NCI-H82 (cell line): ENCODE measurements at regions not wholly inside any gene's neighbourhood (a gene's known extent, or its start where the extent isn't known, plus 50 kb on each side); places are given as distances from the start of the nearest gene placed in this dataset.

Experiments
- DNase-seq: peaks from one replicate; lab custom pipeline; 2025; lab: John Stamatoyannopoulos, UW

DNA sequence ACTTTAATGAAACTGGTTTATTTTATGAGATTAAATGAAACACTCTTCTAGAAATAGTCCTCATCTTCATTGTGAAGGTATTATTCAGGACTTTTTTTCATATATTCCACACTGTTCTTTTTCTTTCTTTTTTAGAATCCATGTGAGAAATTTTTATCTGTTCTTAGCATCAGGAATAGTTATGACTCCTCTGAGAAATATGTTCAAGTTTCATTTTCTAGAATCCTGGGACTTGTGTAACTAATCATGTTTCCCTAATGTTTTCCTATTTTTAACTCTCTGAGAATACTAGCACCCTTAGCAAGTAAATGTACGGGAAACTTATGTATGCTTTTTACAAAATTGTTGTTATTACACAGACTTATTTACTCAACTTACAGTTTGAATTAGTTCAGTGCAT lies 407.8 kb downstream of the CBLN4 start:
- no peak for DNase-seq

DNA sequence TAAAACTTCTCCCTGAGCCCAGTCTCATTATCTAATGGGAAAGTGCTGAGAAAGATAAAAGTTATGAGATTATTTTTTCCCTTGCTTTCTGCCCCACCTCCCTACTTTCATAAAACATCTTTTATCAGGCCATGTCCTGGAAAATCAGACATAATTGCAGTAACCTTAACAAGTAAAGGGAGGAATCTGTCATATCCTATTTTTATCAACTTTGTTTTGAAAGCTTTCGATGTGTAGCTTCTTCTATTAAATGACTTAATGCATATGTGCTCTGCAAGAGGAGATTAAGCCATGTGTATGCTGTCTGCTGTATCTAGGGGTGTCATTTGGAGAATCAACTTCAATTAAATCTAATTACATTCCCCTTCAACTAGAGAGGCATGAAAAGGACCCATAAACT lies 408.9 kb downstream of the CBLN4 start:
- peak; percentile 35 for DNase-seq

DNA sequence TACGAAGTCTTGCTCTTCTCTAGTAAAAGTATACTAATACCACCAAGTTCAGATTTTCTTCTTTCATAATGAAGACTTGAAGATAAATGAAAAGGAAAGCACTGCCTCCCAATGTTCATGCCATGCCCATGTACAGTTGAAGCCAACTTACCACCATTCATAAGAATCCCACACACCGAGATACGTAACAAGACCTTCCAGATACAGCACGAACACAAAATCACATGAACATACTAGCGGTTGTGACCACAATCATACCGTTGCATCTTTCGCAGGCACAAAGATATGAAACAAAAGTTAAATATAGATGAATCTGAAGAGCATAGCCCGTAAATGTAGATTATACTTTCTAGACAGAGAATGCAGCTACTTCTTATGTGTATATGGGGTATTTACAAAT lies 412.5 kb downstream of the CBLN4 start:
- DNase-seq: no peak

DNA sequence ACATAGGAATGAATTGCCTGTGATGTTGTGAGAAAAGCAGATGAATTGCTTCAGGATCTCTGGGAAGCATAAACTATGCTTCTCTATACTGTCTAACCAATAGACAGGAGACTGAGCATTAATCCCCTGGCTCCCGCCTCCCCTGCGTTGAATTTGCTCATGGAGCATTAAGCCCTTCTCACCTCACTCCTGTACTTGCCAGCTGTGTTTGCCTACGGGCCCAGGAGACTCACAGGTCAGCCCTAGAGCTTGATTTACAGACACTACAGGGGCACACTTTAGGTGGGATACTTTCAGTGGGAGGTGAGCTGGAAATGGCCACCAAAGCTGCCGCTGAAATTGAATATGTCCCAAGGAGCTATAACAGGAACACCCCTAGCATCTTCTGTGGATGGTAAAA lies 418.7 kb downstream of the CBLN4 start:
- DNase-seq: peak; percentile 88

DNA sequence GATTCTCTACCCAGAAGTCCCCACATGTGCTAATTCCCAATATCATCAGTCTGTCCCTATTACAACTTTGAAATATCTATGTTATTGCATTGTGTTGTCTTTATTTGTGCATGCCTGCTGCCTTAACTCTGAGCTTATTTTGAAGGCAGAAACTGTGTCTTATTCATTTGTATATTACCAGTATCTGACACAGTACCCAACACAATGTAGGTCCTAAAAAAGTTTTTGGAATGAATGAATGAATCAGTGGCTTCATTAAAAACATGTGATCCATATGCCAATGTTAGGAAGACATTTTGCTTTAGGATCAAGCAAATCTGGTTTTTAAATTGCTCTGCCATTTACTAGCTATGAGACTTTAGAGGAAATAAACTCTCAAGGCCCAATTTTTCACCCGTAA lies 420.4 kb downstream of the CBLN4 start:
- no peak for DNase-seq

DNA sequence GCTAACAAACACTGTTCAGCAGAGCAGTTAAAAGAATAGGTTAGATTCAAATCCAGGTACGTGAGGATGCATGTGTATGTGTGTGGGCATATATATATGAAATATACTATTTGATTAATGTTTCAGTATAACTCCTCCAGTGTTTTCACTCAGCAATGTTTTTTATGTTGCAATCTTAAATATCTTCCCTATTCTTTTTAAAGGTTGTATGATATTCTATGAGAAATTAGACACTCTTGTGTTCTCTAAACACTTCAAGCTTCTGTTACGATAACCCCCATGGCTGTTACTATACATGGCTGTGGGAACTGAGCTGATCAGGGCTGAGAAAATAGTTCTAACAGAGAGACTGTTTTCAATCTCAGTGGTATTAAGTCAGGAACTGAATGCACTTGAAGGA lies 421.0 kb downstream of the CBLN4 start:
- no peak for DNase-seq

DNA sequence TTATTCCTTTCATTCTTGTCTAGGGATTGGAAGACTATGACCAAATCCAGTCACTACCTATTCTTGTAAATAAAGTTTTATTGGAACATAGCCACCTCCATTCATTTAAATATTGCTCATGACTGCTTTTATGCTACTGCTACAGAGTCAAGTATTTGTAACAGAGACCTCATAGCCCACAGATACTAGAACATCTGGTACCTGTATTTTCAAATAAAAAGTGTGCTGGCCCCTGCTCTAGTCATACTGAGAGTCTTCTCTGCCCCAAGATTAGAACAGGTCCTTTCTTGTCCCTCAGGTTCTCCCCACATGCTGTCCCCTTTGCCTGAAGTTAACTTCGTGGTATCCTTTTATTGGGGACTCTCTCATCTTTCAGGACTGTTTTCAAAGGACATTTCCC lies 422.3 kb downstream of the CBLN4 start:
- no peak for DNase-seq

DNA sequence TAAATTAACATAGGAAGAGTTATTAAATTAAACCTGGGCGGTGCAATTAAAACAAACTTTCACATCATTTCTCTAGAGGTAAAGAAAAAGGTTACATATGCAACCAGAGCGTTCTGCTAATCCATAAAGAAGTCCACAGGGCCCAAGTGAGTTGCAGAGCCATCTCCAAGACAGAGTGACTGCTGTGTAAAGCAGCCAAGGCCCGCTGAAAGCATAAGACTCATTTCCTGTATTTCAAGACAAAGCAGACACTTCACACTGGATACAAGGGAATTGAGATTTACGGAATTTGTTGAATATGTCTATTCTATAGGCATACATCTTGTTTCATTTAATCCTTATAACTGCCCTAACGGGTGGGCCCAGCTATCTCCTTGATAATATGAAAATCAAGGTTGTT lies 422.8 kb downstream of the CBLN4 start:
- DNase-seq: no peak

DNA sequence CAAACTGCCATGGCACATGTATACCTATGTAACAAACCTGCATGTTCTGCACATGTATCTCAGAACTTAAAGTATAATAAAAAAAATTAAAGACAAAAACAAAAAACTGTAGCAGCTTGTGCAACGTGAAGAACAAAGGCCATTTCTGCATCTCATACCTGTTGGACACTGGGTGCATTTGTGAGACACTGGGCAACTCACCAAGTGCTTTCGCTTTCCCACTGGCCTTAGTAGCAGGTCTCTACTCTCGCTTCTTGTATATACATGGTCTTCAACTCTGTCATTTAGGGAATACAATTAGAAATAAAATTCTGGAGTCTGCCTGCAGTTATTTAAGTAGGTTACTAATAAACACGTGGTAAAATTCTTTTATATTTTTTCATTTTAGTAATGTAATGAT lies 423.8 kb downstream of the CBLN4 start:
- DNase-seq: no peak

DNA sequence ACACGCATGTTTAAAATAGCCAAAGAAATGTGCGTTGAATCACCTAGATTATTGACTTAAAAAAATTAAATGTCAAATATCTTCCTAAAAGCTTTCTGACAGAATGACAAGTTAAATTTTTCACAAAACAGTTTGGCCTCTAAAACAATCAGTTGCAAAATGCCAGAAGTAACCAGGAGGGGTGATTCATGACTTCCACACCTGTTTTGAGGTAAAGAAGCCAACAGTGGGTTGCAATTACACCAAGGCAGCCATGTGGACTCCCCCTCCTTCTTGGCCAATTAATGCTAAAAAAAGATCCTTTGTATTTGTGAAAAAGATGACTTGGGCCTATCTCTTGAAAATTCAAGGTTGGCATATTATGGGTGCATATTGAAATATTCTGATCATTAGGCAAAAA lies 424.8 kb downstream of the CBLN4 start:
- no peak for DNase-seq

DNA sequence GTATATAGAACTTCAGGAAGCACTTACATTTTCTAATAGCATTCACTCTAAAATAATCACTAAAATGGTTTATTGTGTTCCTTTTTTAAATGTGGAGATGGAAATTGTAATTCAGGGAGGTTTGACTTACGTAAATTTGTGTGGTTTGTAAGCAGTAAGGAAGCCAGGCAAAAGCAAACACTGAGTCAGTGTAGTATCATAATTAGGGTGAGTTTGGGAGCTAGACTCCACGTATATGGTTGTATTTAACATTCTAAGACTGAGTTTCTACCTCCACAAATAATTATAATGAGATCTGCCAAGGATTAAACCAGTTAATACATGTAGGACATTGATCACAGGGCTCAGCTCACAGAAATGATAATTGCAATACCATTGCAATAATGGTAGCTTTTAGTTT lies 425.5 kb downstream of the CBLN4 start:
- DNase-seq: peak; percentile 28

DNA sequence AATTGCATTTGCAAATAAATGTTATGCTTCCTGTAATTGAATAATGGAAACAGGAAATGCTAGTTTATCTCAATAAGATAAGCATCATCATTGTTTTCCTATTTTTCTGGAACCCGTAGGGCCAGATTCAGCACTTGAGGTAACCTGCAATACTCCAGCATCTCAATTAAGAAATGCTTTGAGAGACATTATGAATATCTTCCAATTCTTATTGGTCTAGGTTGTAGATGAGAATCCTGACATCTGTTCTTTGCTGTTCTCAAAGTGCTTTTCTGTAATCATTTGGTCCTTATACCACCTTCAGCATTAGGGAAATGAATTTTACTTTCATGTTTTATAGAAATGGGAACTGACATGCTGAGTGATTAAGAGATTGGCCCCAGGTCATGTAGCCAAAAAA lies 428.3 kb downstream of the CBLN4 start:
- DNase-seq: no peak

DNA sequence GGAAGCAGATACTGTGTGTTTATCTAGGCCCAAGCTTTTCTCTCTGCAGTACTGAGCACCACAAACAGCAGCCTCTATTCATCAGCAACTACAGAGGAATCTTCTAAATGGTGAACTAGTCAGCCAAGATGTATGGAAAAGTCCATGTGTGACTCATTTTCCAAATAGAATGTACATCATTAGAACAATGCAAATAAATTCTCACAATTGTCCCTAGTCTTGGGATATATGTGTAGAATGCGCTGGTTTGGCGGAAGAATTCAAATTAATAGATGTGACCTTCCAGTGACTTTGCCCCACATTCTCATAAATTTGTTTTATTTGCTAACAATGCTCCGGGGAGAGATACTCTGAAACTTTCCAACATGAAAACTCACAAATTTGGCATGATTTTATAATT lies 436.2 kb downstream of the CBLN4 start:
- DNase-seq: no peak

DNA sequence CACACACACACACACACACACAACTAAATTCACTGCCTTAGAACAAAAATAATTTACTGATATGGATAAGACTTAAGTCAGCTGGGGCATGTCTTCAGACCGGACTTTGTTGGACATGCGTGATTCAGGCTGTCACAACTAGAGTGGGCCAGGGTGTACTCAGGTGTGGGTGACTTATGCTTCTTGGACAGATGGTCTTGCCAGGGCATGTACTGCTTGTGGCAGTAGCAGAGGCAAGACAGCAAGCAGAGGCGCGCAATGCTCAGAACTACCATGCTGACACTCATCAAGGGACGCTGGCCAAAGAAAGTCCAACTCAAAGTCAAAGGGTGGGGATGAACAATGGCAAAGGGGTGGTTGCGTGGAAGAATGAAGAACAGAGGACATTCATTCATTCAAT lies 437.5 kb downstream of the CBLN4 start:
- no peak for DNase-seq

DNA sequence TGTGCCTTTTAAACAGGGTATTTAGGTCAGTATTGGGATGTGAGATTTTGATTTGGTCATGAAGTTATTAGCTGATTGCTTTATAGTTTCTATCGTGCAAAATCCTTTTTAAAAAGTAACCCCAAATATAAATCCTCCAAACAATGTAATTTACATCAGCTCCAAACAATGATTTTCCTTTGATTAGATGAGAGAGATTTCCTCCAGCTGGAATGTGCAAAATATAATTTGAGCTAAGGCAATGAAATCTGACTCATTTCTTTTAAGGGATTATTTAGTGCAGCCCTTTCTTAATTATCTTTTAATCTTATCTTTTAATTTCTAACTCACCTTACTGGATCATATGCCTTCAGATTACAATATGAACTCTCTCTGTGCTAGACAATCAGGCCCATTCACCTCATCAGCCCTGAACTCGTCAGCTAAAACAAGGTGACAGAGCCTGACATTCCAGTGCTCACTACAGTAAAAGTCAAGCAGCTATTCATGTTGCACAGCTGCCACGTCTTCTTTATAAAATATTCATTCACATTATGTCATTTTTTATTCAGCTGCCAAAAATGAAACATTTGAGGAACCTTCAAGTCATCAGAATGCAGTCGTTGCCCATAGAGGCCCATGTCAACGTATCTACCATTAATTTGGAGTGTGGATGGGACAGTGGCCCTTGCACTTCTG lies 440.1 kb downstream of the CBLN4 start:
- no peak for DNase-seq

DNA sequence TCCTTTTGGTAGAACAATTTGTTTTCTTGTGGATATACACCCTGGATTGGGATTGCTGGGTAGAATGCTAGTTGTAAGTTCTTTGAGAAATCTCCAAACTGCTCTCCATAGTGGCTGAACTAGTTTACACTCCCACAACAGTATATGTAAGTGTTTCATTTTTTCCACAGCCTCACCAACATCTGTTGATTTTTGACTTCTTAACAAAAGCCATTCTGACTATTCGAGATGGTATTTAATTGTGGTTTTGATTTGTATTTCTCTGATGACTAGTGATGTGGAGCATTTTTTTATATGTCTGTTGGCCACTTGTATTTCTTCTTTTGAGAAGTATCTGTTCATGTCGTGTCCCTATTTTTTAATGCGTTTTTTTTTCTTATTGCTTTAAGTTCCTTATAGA lies 444.1 kb downstream of the CBLN4 start:
- no peak for DNase-seq

DNA sequence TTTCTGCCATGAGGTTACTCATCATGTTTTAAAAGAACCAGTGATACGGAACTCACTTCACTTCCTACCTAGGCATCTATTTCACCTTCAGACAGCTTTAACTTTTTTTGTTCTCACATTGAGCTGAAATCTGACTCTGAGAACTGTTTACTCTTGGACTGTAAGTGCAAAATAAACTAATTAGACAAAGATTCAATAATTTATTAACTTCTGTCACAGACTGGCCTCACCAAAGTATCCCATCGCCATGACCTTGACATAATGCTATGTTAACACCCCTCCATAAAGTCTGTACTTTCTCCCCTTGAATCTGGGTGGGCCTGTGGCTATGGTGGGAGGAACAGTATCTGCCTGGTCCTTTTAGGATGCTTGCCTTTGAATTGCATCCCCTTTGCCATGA lies 448.1 kb downstream of the CBLN4 start:
- DNase-seq: no peak

DNA sequence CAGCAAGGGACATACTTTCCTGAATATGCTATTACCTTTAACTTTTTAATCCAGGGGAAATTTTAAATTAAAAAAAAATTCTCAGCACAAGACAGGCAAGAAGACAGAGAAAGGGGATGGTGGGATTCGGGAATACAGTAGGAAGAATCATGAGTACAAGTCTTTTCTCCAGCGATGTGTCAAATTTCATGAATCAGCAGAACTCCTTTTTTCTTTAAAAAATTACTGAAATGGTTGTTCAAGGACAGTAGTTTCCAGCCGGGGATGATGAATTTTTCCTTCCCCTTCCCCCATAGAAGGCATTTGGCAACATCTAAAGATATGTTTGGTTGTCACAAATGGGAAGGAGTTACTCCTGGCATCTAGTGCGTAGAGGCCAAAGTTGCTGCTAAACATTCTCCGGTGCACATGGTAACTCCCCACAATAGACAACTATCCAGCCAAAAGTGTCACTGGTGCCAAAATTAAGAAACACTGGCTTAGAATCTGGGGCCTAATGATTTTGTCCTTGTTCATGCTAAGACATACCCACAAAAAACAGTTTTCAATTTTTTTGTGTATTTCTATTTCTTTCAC lies 450.2 kb downstream of the CBLN4 start:
- no peak for DNase-seq

DNA sequence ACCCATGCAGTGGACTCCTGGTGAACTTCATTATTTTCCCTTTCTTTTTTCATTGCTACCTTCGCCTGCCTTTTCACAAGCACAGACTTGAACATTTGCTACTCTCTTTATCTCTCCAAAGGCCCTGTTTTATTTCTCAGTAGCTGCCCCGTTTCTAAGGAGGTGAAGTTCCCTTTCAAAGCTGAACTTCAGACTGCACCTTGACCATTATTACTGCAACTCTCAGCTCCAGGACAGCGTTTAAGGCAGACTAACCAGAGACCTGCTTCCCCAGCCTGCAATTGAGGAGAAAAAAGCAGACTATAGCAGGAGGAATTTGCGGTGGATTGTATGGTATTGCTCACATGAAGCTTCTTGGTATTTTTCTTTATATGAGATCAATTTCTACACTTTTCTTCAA lies 460.7 kb downstream of the CBLN4 start:
- DNase-seq: no peak

DNA sequence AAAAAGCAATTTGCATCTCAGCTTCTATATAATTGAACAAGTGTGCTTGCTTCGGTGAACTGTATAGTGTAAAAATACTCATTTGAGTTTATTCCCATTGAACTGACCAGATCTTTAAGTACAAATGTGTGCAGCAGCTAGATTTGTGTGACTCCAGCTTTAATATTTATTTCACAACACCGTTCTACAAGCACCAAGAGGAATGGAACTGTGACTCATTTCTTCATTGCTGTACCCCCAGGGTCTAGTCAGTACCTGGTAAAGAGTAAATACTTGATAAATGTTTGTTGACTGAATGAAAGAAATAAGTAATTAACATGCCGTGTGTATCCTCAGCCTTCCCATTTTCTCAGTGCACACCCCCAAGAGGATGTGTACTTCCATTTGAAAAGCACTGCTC lies 464.8 kb downstream of the CBLN4 start:
- no peak for DNase-seq

DNA sequence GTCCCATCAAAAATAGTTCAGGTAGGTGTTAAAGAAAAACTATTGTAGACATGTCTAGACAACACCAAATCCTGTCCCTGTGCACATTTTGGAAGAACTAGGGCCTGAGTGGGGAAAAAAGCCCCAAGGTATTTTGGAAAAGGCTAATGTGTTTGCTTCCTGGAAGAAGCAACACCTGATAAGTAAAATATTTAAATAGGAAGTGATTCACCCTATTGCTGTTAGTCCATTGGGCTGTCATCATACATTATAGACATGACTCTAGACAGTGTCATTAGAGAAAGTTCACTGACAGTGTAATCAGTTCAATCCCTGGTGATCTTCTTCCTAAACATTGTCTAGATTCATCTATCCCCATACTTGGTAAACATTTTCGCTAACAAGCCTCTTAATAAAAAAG lies 465.3 kb downstream of the CBLN4 start:
- no peak for DNase-seq

DNA sequence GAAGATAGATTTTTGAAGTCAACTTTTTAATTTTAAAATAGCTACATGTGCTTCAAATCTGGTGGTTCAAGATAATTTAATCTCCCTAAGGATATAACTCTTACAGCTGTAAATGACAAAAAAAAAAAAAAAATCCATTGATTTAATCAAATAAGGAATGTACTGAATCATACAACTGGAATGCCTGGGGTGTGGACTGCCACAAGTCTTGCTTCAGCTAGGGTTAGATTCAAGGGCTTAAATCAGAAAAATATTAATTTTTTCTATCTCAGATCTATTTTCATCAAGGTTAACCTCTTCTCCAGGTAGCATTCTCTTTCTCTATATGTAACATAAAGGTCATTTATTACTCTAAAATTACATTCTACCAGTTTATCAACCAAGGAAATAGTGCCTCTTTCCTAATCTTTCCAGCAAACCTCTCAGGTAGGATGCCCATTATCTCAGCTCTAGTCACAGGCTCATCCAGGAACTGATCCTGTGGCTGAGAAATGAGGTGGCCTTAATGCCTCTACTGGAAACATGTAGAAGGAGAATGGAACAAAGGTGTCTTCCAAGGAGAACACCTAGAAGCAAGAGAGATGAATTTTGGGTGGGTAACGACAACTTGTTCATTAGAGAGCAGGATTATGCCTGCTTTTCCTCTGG lies 466.9 kb downstream of the CBLN4 start:
- no peak for DNase-seq

DNA sequence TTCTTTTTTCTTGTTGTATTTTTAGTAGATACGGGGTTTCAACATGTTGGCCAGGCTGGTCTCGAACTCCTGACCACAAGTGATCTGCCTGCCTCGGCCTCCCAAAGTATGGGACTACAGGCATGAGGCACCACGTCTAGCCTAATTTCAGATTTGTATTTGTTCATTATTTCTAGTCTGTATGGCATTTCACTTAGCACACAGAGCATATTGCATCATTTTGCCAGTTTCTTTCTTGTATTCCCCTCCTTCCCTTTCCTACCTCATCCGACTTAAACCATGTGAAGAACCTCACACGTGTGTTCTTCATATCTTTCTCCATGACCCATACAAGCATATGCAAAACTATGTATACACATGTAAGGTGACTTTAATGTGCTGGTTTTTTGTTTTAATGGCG lies 470.0 kb downstream of the CBLN4 start:
- no peak for DNase-seq

DNA sequence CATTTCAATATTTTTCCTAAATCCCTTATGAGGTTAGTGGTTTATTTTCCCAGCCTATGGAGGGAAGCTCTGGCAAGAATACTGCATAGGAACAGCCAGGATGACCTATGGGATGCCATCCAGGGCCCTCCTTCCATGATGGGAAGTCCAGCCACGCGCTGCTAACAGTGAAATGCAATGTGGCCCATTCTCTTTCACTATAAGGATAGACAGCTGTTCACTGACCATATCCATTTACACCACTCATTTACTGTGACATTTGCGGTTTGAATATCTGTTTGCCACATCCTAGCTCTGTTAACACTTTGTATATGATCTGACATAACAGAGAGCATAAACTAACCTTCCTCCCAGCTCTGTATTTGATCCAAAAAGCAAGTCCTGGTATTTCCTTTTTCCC lies 471.7 kb downstream of the CBLN4 start:
- DNase-seq: no peak
